ENCODE measurements at regions not wholly inside any gene's neighbourhood (a gene's known extent, or its start where the extent isn't known, plus 50 kb on each side); places are given as distances from the start of the nearest gene placed in this dataset.

GRCh38 chr16:5422643-5423496 is 325.3 kb upstream of the EEF2KMT start:
- intact Hi-C loops (cut with micrococcal nuclease): loop anchor here (10.0 kb wide), 1 partner anchor 62 kb away; no protein-coding TSS in a partner anchor

- intact Hi-C loops (cut with micrococcal nuclease): loop anchor here (10.0 kb wide), 1 partner anchor 63 kb away; no protein-coding TSS in a partner anchor
These were observed 324.5 kb upstream of the EEF2KMT start for GRCh38 chr16:5422047-5422446.

- intact Hi-C loops (cut with micrococcal nuclease): no loop called here
These were observed 318.4 kb upstream of the EEF2KMT start for GRCh38 chr16:5416013-5416412.

GRCh38 chr16:5415123-5415522 is 317.5 kb upstream of the EEF2KMT start:
- intact Hi-C loops (cut with micrococcal nuclease): no loop called here

- intact Hi-C loops (cut with micrococcal nuclease): no loop called here
These were observed 315.1 kb upstream of the EEF2KMT start for GRCh38 chr16:5412731-5413130.

GRCh38 chr16:5398203-5398602 is 300.6 kb upstream of the EEF2KMT start:
- intact Hi-C loops (cut with micrococcal nuclease): no loop called here

GRCh38 chr16:5396880-5397279 is 299.3 kb upstream of the EEF2KMT start:
- intact Hi-C loops (cut with micrococcal nuclease): no loop called here

- intact Hi-C loops (cut with micrococcal nuclease): no loop called here
These were observed 295.5 kb upstream of the EEF2KMT start for GRCh38 chr16:5393070-5393469.

- intact Hi-C loops (cut with micrococcal nuclease): no loop called here
These were observed 289.4 kb upstream of the EEF2KMT start for GRCh38 chr16:5386989-5387388.

- intact Hi-C loops (cut with micrococcal nuclease): no loop called here
These were observed 288.2 kb upstream of the EEF2KMT start for GRCh38 chr16:5385811-5386210.

GRCh38 chr16:5385115-5385514 is 287.5 kb upstream of the EEF2KMT start:
- intact Hi-C loops (cut with micrococcal nuclease): no loop called here

GRCh38 chr16:5383737-5384136 is 286.1 kb upstream of the EEF2KMT start:
- intact Hi-C loops (cut with micrococcal nuclease): no loop called here

- intact Hi-C loops (cut with micrococcal nuclease): no loop called here
These were observed 284.9 kb upstream of the EEF2KMT start for GRCh38 chr16:5382484-5382883.

GRCh38 chr16:5381481-5381880 is 283.9 kb upstream of the EEF2KMT start:
- intact Hi-C loops (cut with micrococcal nuclease): no loop called here

- intact Hi-C loops (cut with micrococcal nuclease): no loop called here
These were observed 282.4 kb upstream of the EEF2KMT start for GRCh38 chr16:5379954-5380353.

- intact Hi-C loops (cut with micrococcal nuclease): no loop called here
These were observed 280.9 kb upstream of the EEF2KMT start for GRCh38 chr16:5378531-5378930.

- intact Hi-C loops (cut with micrococcal nuclease): no loop called here
These were observed 279.8 kb upstream of the EEF2KMT start for GRCh38 chr16:5377280-5377898.

- intact Hi-C loops (cut with micrococcal nuclease): no loop called here
These were observed 276.6 kb upstream of the EEF2KMT start for GRCh38 chr16:5374184-5374583.

GRCh38 chr16:5367951-5368350 is 270.4 kb upstream of the EEF2KMT start:
- intact Hi-C loops (cut with micrococcal nuclease): no loop called here

GRCh38 chr16:5366126-5366525 is 268.5 kb upstream of the EEF2KMT start:
- intact Hi-C loops (cut with micrococcal nuclease): no loop called here

- intact Hi-C loops (cut with micrococcal nuclease): no loop called here
These were observed 266.6 kb upstream of the EEF2KMT start for GRCh38 chr16:5364186-5364585.

- intact Hi-C loops (cut with micrococcal nuclease): no loop called here
These were observed 263.7 kb upstream of the EEF2KMT start for GRCh38 chr16:5361322-5361721.

GRCh38 chr16:5354645-5355044 is 257.1 kb upstream of the EEF2KMT start:
- intact Hi-C loops (cut with micrococcal nuclease): no loop called here

Data from T-helper 1 cell treated with Interleukin-12 subunit alpha and Interleukin-12 subunit beta and Interleukin-4 antibody, amounts not matched to agents 30 ng/mL and 1 ng/mL, for 36 hours (primary cell).